ENCODE measurements at regions not wholly inside any gene's neighbourhood (a gene's known extent, or its start where the extent isn't known, plus 50 kb on each side); places are given as distances from the start of the nearest gene placed in this dataset.

GRCh38 chr13:26977541-26977940, 194.1 kb downstream of the USP12 start:
- Histone ChIP-seq H2BK15ac (ENCODE audit: low read depth, low read length) (no peak overlapping the region), H3K4me1 (ENCODE audit: insufficient read depth, low read length) (no peaks in the 10 kb centered on the region), H2AK5ac (ENCODE audit: insufficient read length, low read length) (no peak overlapping the region), H3K27ac (ENCODE audit: insufficient read length, low read depth, low read length) (no peak overlapping the region), H3K18ac (ENCODE audit: insufficient read length, low read depth, low read length) (no peak overlapping the region), H3T11ph (ENCODE audit: low read length) (no peak overlapping the region), H3K14ac (ENCODE audit: insufficient read depth, low read length) (no peak overlapping the region), H4K91ac (ENCODE audit: insufficient read length, low read depth, low read length) (no peak overlapping the region), H3K4me2 (ENCODE audit: insufficient read depth, insufficient read length, low read length) (no peak overlapping the region), H2BK5ac (ENCODE audit: insufficient read length, low read length) (no peak overlapping the region), H3K9ac (ENCODE audit: extremely low read depth, insufficient read length, low read length) (no peak overlapping the region), H3K27me3 (ENCODE audit: insufficient read depth, low read length) (no peaks in the 10 kb centered on the region), H3K4ac (ENCODE audit: low read depth, low read length) (no peak overlapping the region), H2AFZ (ENCODE audit: low read length) (no peak overlapping the region), H2BK120ac (ENCODE audit: low read depth, low read length, poor library complexity, severe bottlenecking) (no peak overlapping the region), H4K20me1 (ENCODE audit: control insufficient read depth, insufficient read depth, insufficient read length) (no peaks in the 10 kb centered on the region), H2BK12ac (ENCODE audit: insufficient read length, low read depth, low read length) (no peak overlapping the region), H4K5ac (ENCODE audit: insufficient read length, low read depth, low read length) (no peak overlapping the region), H3K23ac (ENCODE audit: insufficient read length, low read depth, low read length) (no peak overlapping the region), H3K23me2 (ENCODE audit: insufficient read length, low read depth, low read length, poor library complexity, severe bottlenecking) (no peaks in the 10 kb centered on the region), H3K56ac (ENCODE audit: insufficient read length, low read depth, low read length) (no peak overlapping the region), H2BK20ac (ENCODE audit: low read depth, low read length, poor library complexity, severe bottlenecking) (no peak overlapping the region), H3K9me3 (ENCODE audit: control insufficient read depth, low read depth, low read length) (no peaks in the 10 kb centered on the region), H4K8ac (replicated peaks; ENCODE audit: insufficient read length, low read depth, low read length) (no peak overlapping the region), H3K79me2 (ENCODE audit: insufficient read depth, low read length) (no peaks in the 10 kb centered on the region), H3K79me1 (ENCODE audit: insufficient read depth, low read depth, low read length, poor library complexity, severe bottlenecking) (no peaks in the 10 kb centered on the region)
- DNase-seq, result no peak
- no CpG with 5 or more reads among the region's 11 CpGs for WGBS (ENCODE audit: extremely low coverage, insufficient read length, low lambda C conversion rate)
- no peaks in the 10 kb centered on the region for H3K36me3 Mint-ChIP-seq (ENCODE audit: insufficient read depth in 1 of 3, low read depth in 3 of 3)
- no peak overlapping the region for H3K27ac Mint-ChIP-seq
- no peak for TF ChIP-seq CTCF (conservative IDR thresholded peaks at IDR 0.05)
- peaks cover 2% of the 10 kb centered on the region; the same call in 1 of the 2 replicates for H3K27me3 Mint-ChIP-seq (ENCODE audit: low read depth)
- no peak overlapping the region for H3K4me3 Mint-ChIP-seq
- H3K4me1 Mint-ChIP-seq, result peaks cover 9 to 14% of the 10 kb centered on the region in 2 experiments
- H3K9me3 Mint-ChIP-seq, result peaks cover 1 to 5% of the 10 kb centered on the region in 2 experiments; a peak in 3 of 5 replicates
